ENCODE measurements at regions not wholly inside any gene's neighbourhood (a gene's known extent, or its start where the extent isn't known, plus 50 kb on each side); places are given as distances from the start of the nearest gene placed in this dataset.

GRCh38 chr18:77896586-77897252 lies 647.1 kb downstream of the GALR1 start:
- TF ChIP-seq, protein P1, sequence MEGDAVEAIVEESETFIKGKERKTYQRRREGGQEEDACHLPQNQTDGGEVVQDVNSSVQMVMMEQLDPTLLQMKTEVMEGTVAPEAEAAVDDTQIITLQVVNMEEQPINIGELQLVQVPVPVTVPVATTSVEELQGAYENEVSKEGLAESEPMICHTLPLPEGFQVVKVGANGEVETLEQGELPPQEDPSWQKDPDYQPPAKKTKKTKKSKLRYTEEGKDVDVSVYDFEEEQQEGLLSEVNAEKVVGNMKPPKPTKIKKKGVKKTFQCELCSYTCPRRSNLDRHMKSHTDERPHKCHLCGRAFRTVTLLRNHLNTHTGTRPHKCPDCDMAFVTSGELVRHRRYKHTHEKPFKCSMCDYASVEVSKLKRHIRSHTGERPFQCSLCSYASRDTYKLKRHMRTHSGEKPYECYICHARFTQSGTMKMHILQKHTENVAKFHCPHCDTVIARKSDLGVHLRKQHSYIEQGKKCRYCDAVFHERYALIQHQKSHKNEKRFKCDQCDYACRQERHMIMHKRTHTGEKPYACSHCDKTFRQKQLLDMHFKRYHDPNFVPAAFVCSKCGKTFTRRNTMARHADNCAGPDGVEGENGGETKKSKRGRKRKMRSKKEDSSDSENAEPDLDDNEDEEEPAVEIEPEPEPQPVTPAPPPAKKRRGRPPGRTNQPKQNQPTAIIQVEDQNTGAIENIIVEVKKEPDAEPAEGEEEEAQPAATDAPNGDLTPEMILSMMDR (IDR thresholded peaks at IDR 0.05; ENCODE audit: borderline replicate concordance, extremely low read depth, low read length, poor library complexity, severe bottlenecking): no peak
- no peak for TF ChIP-seq EZH2 (IDR thresholded peaks at IDR 0.05; ENCODE audit: borderline replicate concordance, low read depth, low read length, severe bottlenecking)

Measured in DND-41 (cell line).